Liver (tissue), 7 donors: ENCODE measurements at regions not wholly inside any gene's neighbourhood (a gene's known extent, or its start where the extent isn't known, plus 50 kb on each side); places are given as distances from the start of the nearest gene placed in this dataset.

Source experiments
- DNase-seq: peaks from one replicate; pipeline ENCODE4 v3.0.0-alpha.2; 2017; ENCODE audit warnings: low spot score
- H3K27ac ChIP-seq, 2 donors: one replicate each; pipeline ENCODE4 v1.7.0; 2013; ENCODE audit warnings: inconsistent platforms in 2 of 2, low read length in 2 of 2, control low read depth in 1 of 2, low read depth in 1 of 2, mild to moderate bottlenecking in 1 of 2
- H3K27me3 ChIP-seq, 4 donors: one replicate each; pipeline versions ENCODE4 v1.6.1 to v1.7.0; 2013; ENCODE audit warnings: low read length in 3 of 4, inconsistent platforms in 1 of 4, mild to moderate bottlenecking in 1 of 4, moderate library complexity in 1 of 4; ENCODE audit not compliant: control insufficient read depth in 4 of 4, insufficient read depth in 4 of 4
- H3K36me3 ChIP-seq, 4 donors: one replicate each; pipeline versions ENCODE4 v1.6.1 to v1.7.0; 2013; ENCODE audit warnings: low read length in 3 of 4, mild to moderate bottlenecking in 3 of 4, low read depth in 1 of 4, moderate library complexity in 1 of 4; ENCODE audit not compliant: control insufficient read depth in 4 of 4, insufficient read depth in 3 of 4
- H3K4me1 ChIP-seq, 4 donors: one replicate each; pipeline versions ENCODE4 v1.6.1 to v1.7.0; 2013; ENCODE audit warnings: low read length in 3 of 4, mild to moderate bottlenecking in 3 of 4, moderate library complexity in 1 of 4; ENCODE audit not compliant: control insufficient read depth in 4 of 4, insufficient read depth in 4 of 4
- H3K4me3 ChIP-seq, 3 donors: one replicate each; pipeline versions ENCODE4 v1.6.1 to v1.7.0; 2013; ENCODE audit warnings: low read length in 3 of 3, control low read depth in 1 of 3, low read depth in 1 of 3, mild to moderate bottlenecking in 1 of 3
- H3K9ac ChIP-seq, 2 donors: one replicate each; pipeline ENCODE4 v1.7.0; 2013; ENCODE audit warnings: low read length in 2 of 2, mild to moderate bottlenecking in 2 of 2, moderate library complexity in 2 of 2, control low read depth in 1 of 2, low read depth in 1 of 2
- H3K9me3 ChIP-seq, 4 donors: one replicate each; pipeline versions ENCODE4 v1.6.1 to v1.7.0; 2013; ENCODE audit warnings: low read length in 3 of 4; ENCODE audit not compliant: control insufficient read depth in 4 of 4
- ATF3 ChIP-seq: IDR thresholded peaks from 2 replicates; pipeline ENCODE4 v1.6.1; 2016; ENCODE audit warnings: antibody characterized with exemption
- FOXA1 ChIP-seq: IDR thresholded peaks from 2 replicates; pipeline ENCODE4 v1.6.1; 2016; ENCODE audit warnings: antibody characterized with exemption
- HNF4A ChIP-seq, 2 donors: conservative IDR thresholded peaks; 2 replicates each; pipeline ENCODE4 v1.6.1; 2016; ENCODE audit warnings: antibody characterized with exemption in 2 of 2, mild to moderate bottlenecking in 2 of 2
- JUND ChIP-seq, 2 donors: IDR thresholded peaks; 2 replicates each; pipeline ENCODE4 v1.6.1; 2016; ENCODE audit warnings: antibody characterized with exemption in 2 of 2
- MAX ChIP-seq: IDR thresholded peaks from 2 replicates; pipeline ENCODE4 v1.6.1; 2016; ENCODE audit warnings: antibody characterized with exemption
- NR2F2 ChIP-seq: IDR thresholded peaks from 2 replicates; pipeline ENCODE4 v1.6.1; 2016; ENCODE audit warnings: antibody characterized with exemption
- RAD21 ChIP-seq, 2 donors: IDR thresholded peaks; 2 replicates each; pipeline ENCODE4 v1.6.1; 2016; ENCODE audit warnings: antibody characterized with exemption in 2 of 2, mild to moderate bottlenecking in 2 of 2
- REST ChIP-seq: IDR thresholded peaks from 2 replicates; pipeline ENCODE4 v1.6.1; 2016; ENCODE audit warnings: antibody characterized with exemption, mild to moderate bottlenecking
- RXRA ChIP-seq, 2 donors: IDR thresholded peaks; 2 replicates each; pipeline ENCODE4 v1.6.1; 2017 to 2018; ENCODE audit warnings: antibody characterized with exemption in 2 of 2, mild to moderate bottlenecking in 1 of 2
- SP1 ChIP-seq: IDR thresholded peaks from 2 replicates; pipeline ENCODE4 v1.6.1; 2018; ENCODE audit warnings: antibody characterized with exemption, mild to moderate bottlenecking
- YY1 ChIP-seq: IDR thresholded peaks from 2 replicates; pipeline ENCODE4 v1.6.1; 2016; ENCODE audit warnings: antibody characterized with exemption, mild to moderate bottlenecking
- ZBTB33 ChIP-seq: IDR thresholded peaks from 2 replicates; pipeline ENCODE4 v1.6.1; 2016; ENCODE audit warnings: antibody characterized with exemption
- WGBS: extraction: QIAGEN DNeasy Blood & Tissue Kit; methylation state at CpG from one replicate; pipeline ENCODE4 v1.1.7; 2013; 5-methylcytosine and 5-hydroxymethylcytosine counted together
- donor health status: healthy.
- donor health status: healthy.
- donor health status: healthy.
- donor health status: healthy.

- TF ChIP-seq SP1 (no peak), JUND (IDR thresholded peaks at IDR 0.05) (no peak), MAX (no peak)
- no peak for DNase-seq
- Histone ChIP-seq H3K4me3 (no peak overlapping the region), H3K27ac (no peak overlapping the region), H3K27me3 (peaks cover 0 to 4% (median 0%) of the 10 kb centered on the region in 4 donors), H3K9me3 (peaks cover 0 to 2% (median 0%) of the 10 kb centered on the region in 4 donors), H3K9ac (no peak overlapping the region), H3K4me1 (no peaks in the 10 kb centered on the region), H3K36me3 (no peaks in the 10 kb centered on the region)
- WGBS, result 83% methylated on average over 1 of the region's 1 CpG
These were observed 992.9 kb upstream of the PABPC4L start for GRCh38 chr4:135194477-135194876.

- Histone ChIP-seq H3K36me3 (no peaks in the 10 kb centered on the region), H3K4me1 (no peaks in the 10 kb centered on the region), H3K4me3 (no peak overlapping the region), H3K27me3 (peaks cover 0 to 4% (median 0%) of the 10 kb centered on the region in 4 donors), H3K9ac (no peak overlapping the region), H3K9me3 (peaks cover 0 to 2% (median 0%) of the 10 kb centered on the region in 4 donors), H3K27ac (no peak overlapping the region)
- WGBS, result 39% methylated on average over 2 of the region's 2 CpGs
- no peak for TF ChIP-seq FOXA1
- TF ChIP-seq YY1, result no peak
- TF ChIP-seq RXRA (IDR thresholded peaks at IDR 0.05), result no peak
- no peak for TF ChIP-seq HNF4A (conservative IDR thresholded peaks at IDR 0.05)
- TF ChIP-seq ZBTB33, result no peak
- TF ChIP-seq REST, result no peak
- TF ChIP-seq MAX, result no peak
- TF ChIP-seq ATF3, result no peak
- no peak for TF ChIP-seq NR2F2
- TF ChIP-seq JUND (IDR thresholded peaks at IDR 0.05), result no peak
- TF ChIP-seq RAD21 (IDR thresholded peaks at IDR 0.05), result no peak
- DNase-seq, result no peak
These were observed 991.4 kb upstream of the PABPC4L start for GRCh38 chr4:135192751-135193535.
